ENCODE measurements at regions not wholly inside any gene's neighbourhood (a gene's known extent, or its start where the extent isn't known, plus 50 kb on each side); places are given as distances from the start of the nearest gene placed in this dataset.

DNA sequence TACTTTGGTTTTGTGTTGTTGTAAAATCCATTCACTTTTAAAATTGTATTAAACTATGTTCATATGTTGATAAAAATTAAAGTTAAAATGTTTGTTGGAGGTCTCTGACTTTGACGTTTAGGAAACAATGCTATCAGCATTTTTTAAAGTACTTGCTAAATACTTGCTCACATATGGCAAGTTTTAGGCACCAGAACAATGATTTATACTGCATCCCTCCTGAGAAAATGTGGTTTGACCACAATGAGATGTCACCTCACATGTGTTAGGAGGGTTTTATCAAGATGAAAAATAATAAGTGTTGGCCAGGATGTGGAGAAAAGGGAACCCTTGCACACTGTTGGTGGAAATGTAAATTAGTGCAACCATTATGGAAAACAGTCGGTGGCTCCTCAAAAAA lies 180.8 kb downstream of the HSD17B3 start:
- H3K27me3 ChIP-seq, result no peaks in the 10 kb centered on the region
- H3K4me2 ChIP-seq, result peak overlapping the region; percentile 17 to 61 (median 39); a peak in 21 of 22 replicates
- no peaks in the 10 kb centered on the region for H4K20me1 ChIP-seq
- TF ChIP-seq Cebpa-rat (IDR thresholded peaks at IDR 0.05), result no peak
- H3K36me3 ChIP-seq, result peaks cover 0 to 10% (median 3%) of the 10 kb centered on the region in 11 experiments; a peak in 2 of 22 replicates
- no peak overlapping the region for H3K4me3 ChIP-seq
- H3K4me1 ChIP-seq, result peaks cover 49 to 65% (median 58%) of the 10 kb centered on the region in 10 experiments
- peak overlapping the region in 1 of 11 experiments; percentile 35; a peak in 2 of 22 replicates for H3K27ac ChIP-seq
- peaks cover 23 to 52% (median 41%) of the 10 kb centered on the region in 11 experiments for H3K9me3 ChIP-seq (replicated peaks in 1 of 11)
- H3K9ac ChIP-seq, result no peak overlapping the region

- Histone ChIP-seq H3K36me3 (peaks cover 0 to 10% (median 3%) of the 10 kb centered on the region in 11 experiments; a peak in 2 of 22 replicates), H3K27me3 (no peaks in the 10 kb centered on the region), H3K9ac (no peak overlapping the region; a peak in 1 of 22 replicates), H3K4me2 (peak overlapping the region; percentile 68 to 95 (median 87); a peak in 21 of 22 replicates), H3K9me3 (replicated peaks in 1 of 11) (peaks cover 23 to 52% (median 41%) of the 10 kb centered on the region in 11 experiments), H3K4me3 (no peak overlapping the region; a peak in 1 of 20 replicates), H3K4me1 (peaks cover 67 to 88% (median 75%) of the 10 kb centered on the region in 10 experiments), H3K27ac (peak overlapping the region in 9 of 11 experiments; percentile 1 to 62 (median 27); a peak in 9 of 22 replicates), H4K20me1 (no peaks in the 10 kb centered on the region)
- no peak for TF ChIP-seq Cebpa-rat (IDR thresholded peaks at IDR 0.05)
Observed at GRCh38 chr9:96117398-96118080, 184.4 kb downstream of the HSD17B3 start.

DNA sequence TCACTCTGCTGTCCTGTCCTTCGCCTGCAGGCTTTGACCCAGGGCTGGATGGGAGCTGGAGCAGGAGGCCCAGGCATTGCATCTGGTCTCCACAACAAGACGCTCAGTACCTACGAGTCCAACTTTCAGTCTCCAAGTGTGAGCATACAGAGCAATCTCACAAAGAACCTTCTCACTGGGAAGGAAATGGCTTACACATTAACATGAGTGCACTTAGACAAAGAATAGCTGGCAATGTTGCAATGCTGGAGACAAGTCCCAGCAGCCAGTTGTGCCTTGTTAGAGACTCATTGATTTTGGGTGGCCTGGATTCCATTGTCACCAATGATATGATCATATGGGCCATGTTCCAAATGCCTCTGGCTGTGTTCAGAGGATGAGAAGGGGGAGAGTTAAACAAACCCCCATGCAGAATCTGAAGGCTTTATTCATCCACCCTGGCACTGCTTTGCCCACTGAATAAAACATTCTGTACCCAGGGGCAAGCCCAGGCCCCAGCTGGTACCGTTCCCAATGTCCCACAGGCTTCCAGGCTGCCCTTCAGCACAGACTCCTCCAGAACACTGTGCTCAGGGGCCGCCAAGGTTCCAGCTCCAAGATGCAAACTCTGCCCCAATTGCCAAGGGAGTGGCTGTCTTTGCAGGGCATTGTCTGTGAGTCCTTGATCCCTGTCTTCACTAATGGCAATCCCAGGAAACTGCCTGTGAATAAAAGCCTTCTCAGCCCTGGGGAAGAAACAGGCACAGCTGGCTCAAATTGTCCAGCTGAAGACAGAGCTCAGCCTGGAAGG lies 185.5 kb downstream of the HSD17B3 start:
- Histone ChIP-seq H3K4me1 (peaks cover 63 to 87% (median 69%) of the 10 kb centered on the region in 10 experiments), H3K27ac (peak overlapping the region; percentile 19 to 62 (median 48); a peak in 18 of 22 replicates)
- no peak for TF ChIP-seq Cebpa-rat (IDR thresholded peaks at IDR 0.05)

DNA sequence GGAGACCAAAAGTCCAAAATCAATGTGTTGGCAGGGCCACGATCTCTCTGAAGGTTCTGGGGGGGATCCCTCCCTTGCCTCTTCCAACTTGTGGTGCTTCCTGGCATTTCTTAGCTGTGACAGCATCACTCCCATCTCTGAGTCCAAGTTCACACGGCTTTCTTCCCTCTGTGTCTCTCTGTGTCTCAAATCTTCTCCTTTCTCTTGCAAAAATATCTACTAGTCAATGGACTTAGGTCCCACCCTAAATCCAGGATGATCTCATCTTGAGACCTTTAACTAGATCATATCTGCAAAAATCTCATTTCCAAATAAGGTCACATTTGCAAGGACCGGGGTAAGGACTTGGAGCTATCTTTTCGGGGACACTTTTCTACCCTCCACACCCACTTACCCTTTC lies 186.1 kb downstream of the HSD17B3 start:
- H3K4me2 ChIP-seq, result peak overlapping the region; percentile 68 to 95 (median 87)

More for the DNA sequence above, 185.5 kb downstream of the HSD17B3 start:
- Histone ChIP-seq H3K9me3 (replicated peaks in 1 of 11) (peaks cover 23 to 42% (median 36%) of the 10 kb centered on the region in 11 experiments), H4K20me1 (no peaks in the 10 kb centered on the region), H3K36me3 (peaks cover 0 to 10% (median 3%) of the 10 kb centered on the region in 11 experiments; a peak in 2 of 22 replicates), H3K27me3 (no peaks in the 10 kb centered on the region), H3K4me3 (no peak overlapping the region), H3K9ac (0 out of 22 replicates have a peak overlapping the region, but pooled peaks of 2 of the 11 experiments have one; percentile 17 to 33), H3K4me2 (peak overlapping the region; percentile 68 to 95 (median 87))

DNA sequence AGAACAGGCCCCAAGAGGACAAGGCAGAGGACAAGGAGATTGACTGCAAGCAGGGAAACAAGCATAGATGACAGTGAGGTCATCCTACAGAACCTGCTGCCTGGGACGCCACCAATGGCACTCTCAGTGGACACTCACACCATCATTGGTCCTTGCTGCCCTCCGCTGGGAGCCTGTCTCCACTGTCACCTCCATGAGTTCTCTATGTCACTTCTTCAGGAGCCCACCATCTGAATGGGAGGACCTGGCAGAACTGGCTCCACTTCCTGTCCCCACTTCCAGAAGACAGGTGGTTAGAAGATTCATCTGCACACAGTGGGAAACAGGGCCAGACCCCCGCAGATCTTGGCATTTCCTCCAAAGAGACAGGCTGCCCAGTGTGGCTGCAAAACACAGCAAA lies 188.9 kb downstream of the HSD17B3 start:
- Histone ChIP-seq H3K9me3 (replicated peaks in 1 of 11) (peaks cover 0 to 17% (median 10%) of the 10 kb centered on the region in 11 experiments; a peak in 17 of 22 replicates), H3K4me3 (no peak overlapping the region), H3K9ac (no peak overlapping the region), H3K27ac (no peak overlapping the region), H3K27me3 (no peaks in the 10 kb centered on the region), H3K4me2 (peak overlapping the region in 7 of 11 experiments; percentile 68 to 95 (median 87); a peak in 8 of 22 replicates), H4K20me1 (no peaks in the 10 kb centered on the region), H3K4me1 (peaks cover 51 to 97% (median 71%) of the 10 kb centered on the region in 10 experiments), H3K36me3 (no peaks in the 10 kb centered on the region)
- TF ChIP-seq Cebpa-rat (IDR thresholded peaks at IDR 0.05), result no peak

More for the DNA sequence above, 186.1 kb downstream of the HSD17B3 start:
- Histone ChIP-seq H3K9me3 (replicated peaks in 1 of 11) (peaks cover 23 to 42% (median 36%) of the 10 kb centered on the region in 11 experiments), H3K36me3 (peaks cover 0 to 10% (median 3%) of the 10 kb centered on the region in 11 experiments; a peak in 2 of 22 replicates), H3K27me3 (no peaks in the 10 kb centered on the region), H3K27ac (peak overlapping the region; percentile 38 to 62 (median 48); a peak in 19 of 22 replicates), H3K4me1 (peaks cover 57 to 87% (median 63%) of the 10 kb centered on the region in 10 experiments), H4K20me1 (no peaks in the 10 kb centered on the region), H3K4me3 (peak overlapping the region in 3 of 10 experiments; percentile 14 to 37 (median 31); a peak in 1 of 20 replicates), H3K9ac (peak overlapping the region in 6 of 11 experiments; percentile 1 to 33 (median 10); a peak in 5 of 22 replicates)
- TF ChIP-seq Cebpa-rat (IDR thresholded peaks at IDR 0.05), result no peak

- peaks cover 25 to 80% (median 49%) of the 10 kb centered on the region in 10 experiments for H3K4me1 ChIP-seq
- peaks cover 15 to 25% (median 18%) of the 10 kb centered on the region in 11 experiments for H3K9me3 ChIP-seq (replicated peaks in 1 of 11)
- peak overlapping the region in 4 of 11 experiments; percentile 43 to 74 (median 57); a peak in 5 of 22 replicates for H3K27ac ChIP-seq
- no peaks in the 10 kb centered on the region for H3K36me3 ChIP-seq
- no peaks in the 10 kb centered on the region for H3K27me3 ChIP-seq
- H4K20me1 ChIP-seq, result no peaks in the 10 kb centered on the region
- no peak overlapping the region; a peak in 1 of 22 replicates for H3K9ac ChIP-seq
- H3K4me3 ChIP-seq, result no peak overlapping the region
- peak in 2 of 11 experiments; percentile 17 to 65; a peak in 1 of 22 replicates for TF ChIP-seq Cebpa-rat (IDR thresholded peaks at IDR 0.05)
- peak overlapping the region in 7 of 11 experiments; percentile 26 to 92 (median 73); a peak in 13 of 22 replicates for H3K4me2 ChIP-seq
Observed at GRCh38 chr9:96109680-96110351, 192.2 kb downstream of the HSD17B3 start.

DNA sequence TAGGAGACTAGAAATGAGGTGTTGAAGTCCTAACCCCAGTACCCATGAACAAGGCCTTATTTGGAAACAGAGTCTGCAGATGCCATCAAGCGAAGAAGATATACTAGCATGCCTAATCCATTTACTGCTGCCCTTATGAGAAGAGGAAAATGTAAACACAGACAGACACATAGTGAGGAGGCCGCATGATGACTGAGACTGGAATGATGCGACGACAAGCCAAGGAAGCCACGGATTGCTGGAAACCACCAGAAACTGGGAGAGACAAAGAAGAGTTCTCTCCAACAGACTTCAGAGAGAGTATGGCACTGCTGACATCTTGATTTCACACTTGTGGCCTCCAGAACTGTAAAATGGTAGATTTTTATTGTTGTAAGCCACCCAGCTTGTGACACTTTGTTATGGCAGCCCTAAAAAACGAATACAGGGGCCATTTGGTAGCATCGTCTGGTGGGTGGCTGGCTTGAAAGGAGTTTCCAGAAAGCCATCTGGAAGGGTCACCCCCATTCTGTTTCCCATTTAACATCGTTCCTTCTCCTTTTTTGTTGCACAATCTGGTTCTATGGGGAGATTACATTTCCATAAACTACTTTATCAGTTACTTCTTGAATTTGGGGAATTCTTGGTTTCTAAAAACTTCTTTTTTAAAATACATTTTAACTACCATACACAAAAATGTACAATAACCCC lies 193.1 kb downstream of the HSD17B3 start:
- Histone ChIP-seq H3K4me1 (peaks cover 16 to 70% (median 39%) of the 10 kb centered on the region in 10 experiments), H4K20me1 (no peaks in the 10 kb centered on the region), H3K9me3 (replicated peaks in 1 of 11) (peaks cover 19 to 29% (median 27%) of the 10 kb centered on the region in 11 experiments), H3K9ac (no peak overlapping the region; a peak in 1 of 22 replicates), H3K4me3 (no peak overlapping the region), H3K36me3 (no peaks in the 10 kb centered on the region), H3K4me2 (peak overlapping the region in 6 of 11 experiments; percentile 44 to 92 (median 75); a peak in 12 of 22 replicates), H3K27me3 (no peaks in the 10 kb centered on the region), H3K27ac (peak overlapping the region in 4 of 11 experiments; percentile 43 to 74 (median 57); a peak in 6 of 22 replicates)
- peak in 3 of 11 experiments; percentile 18 to 58 (median 37); a peak in 2 of 22 replicates for TF ChIP-seq Cebpa-rat (IDR thresholded peaks at IDR 0.05)

Measured in BLaER1 treated with 17β-estradiol and CSF1 and Interleukin-3, amounts not matched to agents 10 nM and 100 nM (cell line).